ENCODE measurements at regions not wholly inside any gene's neighbourhood (a gene's known extent, or its start where the extent isn't known, plus 50 kb on each side); places are given as distances from the start of the nearest gene placed in this dataset.

GRCh38 chrX:3455796-3456195 is 109.3 kb upstream of the MXRA5 start:
- no peak overlapping the region for H3K4me3 ChIP-seq (ENCODE audit: low read length)
- DNase-seq (ENCODE audit: low read depth) = no peak
- no peak for TF ChIP-seq CTCF (IDR thresholded peaks at IDR 0.05; ENCODE audit: insufficient read depth, low read depth, low read length, missing control alignments)

- no peak overlapping the region for H3K4me3 ChIP-seq (ENCODE audit: low read length)
- no peak for TF ChIP-seq CTCF (IDR thresholded peaks at IDR 0.05; ENCODE audit: insufficient read depth, low read depth, low read length, missing control alignments)
- no peak for DNase-seq (ENCODE audit: low read depth)
Measured at GRCh38 chrX:3451571-3451970, 105.1 kb upstream of the MXRA5 start.

- peak; percentile 24 for DNase-seq (ENCODE audit: low read depth)
Measured at GRCh38 chrX:3450881-3451570, 104.6 kb upstream of the MXRA5 start.

GRCh38 chrX:3449287-3449686 is 102.8 kb upstream of the MXRA5 start:
- H3K4me3 ChIP-seq (ENCODE audit: low read length) = no peak overlapping the region
- DNase-seq (ENCODE audit: low read depth) = peak; percentile 1
- TF ChIP-seq CTCF (IDR thresholded peaks at IDR 0.05; ENCODE audit: insufficient read depth, low read depth, low read length, missing control alignments) = no peak

More at GRCh38 chrX:3450881-3451570, 104.6 kb upstream of the MXRA5 start:
- no peak overlapping the region for H3K4me3 ChIP-seq (ENCODE audit: low read length)
- no peak for TF ChIP-seq CTCF (IDR thresholded peaks at IDR 0.05; ENCODE audit: insufficient read depth, low read depth, low read length, missing control alignments)

GRCh38 chrX:3448563-3448962 is 102.1 kb upstream of the MXRA5 start:
- no peak for TF ChIP-seq CTCF (IDR thresholded peaks at IDR 0.05; ENCODE audit: insufficient read depth, low read depth, low read length, missing control alignments)
- DNase-seq (ENCODE audit: low read depth) = no peak
- H3K4me3 ChIP-seq (ENCODE audit: low read length) = no peak overlapping the region

GRCh38 chrX:3445806-3446490 is 99.5 kb upstream of the MXRA5 start:
- no peak for TF ChIP-seq CTCF (IDR thresholded peaks at IDR 0.05; ENCODE audit: insufficient read depth, low read depth, low read length, missing control alignments)
- no peak for DNase-seq (ENCODE audit: low read depth)
- no peak overlapping the region for H3K4me3 ChIP-seq (ENCODE audit: low read length)
